CD4-positive, alpha-beta T cell treated with Interleukin-10 for 1 hour (primary cell): ENCODE measurements at regions not wholly inside any gene's neighbourhood (a gene's known extent, or its start where the extent isn't known, plus 50 kb on each side); places are given as distances from the start of the nearest gene placed in this dataset.

ENCODE experiments used
- DNase-seq: peaks from one replicate; pipeline ENCODE4 v3.0.0-alpha.2; 2020

DNA sequence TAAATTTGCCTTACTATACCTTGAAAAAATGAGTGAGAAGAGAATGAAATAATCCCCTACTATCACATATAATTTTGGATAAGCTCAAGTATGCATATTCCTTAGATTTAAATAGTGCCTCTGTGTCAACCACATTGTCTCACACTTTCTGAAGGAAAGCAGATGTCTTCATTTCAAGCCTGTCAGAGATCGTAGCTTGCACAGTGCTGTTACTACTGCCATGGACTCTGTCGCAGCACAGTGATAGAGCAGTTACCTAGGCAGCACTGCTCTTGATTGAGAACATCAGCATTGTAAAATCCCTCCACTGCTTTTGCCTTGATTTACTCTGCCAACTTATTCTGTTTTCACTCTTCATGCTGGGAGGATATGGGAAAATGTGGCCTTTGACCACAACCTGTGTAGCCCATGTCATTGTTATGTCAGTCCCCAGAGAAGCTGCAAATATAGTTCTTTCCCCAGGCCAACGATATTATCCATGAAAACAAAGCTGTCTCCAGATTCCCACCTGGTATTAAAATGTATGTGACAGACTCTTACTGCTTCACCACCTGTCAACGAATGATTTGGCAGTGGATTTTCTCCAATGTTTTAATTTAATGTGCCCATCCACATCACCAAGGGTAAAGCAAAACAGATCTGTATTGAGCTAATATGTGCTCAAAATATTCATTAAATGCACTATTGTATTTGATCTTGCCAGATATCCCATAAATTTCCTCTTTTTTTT, 675.7 kb downstream of the METTL4 start:
- no peak for DNase-seq

DNA sequence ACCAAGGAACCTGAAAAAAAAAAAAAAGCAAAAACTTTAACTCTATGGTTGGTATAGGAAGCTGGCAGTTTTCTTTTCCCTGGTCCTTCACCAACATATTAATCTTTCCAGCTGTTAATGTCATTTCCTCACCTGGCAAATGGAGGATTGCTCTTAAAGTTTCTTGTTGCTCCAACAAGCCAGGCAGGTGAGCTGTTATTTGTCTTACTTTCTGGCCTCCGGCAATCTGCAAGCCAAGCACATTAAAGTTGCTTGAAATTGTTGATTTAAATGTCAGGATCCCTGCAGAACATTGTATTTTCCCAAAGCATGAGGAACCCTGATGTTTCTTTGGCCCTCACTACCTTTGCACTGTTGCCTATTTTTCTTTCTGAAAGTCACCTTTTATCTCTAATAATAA, 664.9 kb downstream of the METTL4 start:
- no peak for DNase-seq

DNA sequence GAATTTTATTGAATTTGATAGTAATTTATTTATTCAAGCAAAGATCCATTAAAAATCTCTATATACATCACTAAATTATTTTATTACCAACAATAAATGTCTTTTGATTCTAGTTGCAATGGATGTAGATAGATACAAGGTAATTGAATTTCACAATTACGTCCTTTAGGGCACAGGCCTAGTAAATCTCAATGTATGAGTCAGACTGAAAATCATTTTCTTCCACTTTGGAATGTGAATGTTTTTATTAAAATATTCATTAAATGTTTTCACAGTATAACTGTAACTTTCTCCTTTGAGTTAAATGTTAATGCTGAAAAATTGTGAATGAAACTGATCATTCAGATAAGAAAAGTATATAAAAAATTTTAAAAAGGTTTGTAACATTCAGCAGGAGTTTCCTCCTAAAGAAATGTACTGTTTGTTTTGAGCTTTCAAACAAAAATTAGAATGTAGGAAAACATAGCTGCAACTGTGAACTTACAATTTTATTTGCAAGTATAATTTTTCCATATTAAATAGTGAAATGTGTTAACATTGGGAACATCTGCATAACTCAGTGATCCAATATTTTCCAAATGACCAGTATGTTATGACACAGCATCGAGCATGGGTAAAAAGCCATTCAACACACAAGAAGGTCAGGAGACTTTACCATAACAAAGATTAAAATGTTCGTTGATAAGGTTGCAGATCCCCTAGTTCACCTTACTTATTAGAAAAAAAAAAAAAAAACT, 663.7 kb downstream of the METTL4 start:
- DNase-seq: no peak

DNA sequence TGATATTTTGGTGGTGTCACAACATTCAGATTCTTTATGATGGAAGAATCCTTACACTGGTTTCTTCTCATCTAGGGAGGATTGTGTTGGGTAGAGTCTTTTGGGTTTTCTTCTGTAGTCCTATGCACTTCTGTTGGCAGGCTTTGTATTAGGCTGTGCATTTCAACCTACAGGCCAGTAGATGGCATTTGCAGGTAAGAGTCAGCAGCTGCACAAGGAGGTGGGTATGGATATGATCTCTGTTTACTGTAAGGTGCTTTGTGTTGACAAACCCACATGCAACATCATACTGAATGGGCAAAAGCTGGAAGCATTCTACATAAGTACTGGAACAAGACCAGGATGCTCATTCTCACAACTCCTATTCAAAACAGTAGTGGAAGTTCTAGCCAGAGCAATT, 656.8 kb downstream of the METTL4 start:
- no peak for DNase-seq

DNA sequence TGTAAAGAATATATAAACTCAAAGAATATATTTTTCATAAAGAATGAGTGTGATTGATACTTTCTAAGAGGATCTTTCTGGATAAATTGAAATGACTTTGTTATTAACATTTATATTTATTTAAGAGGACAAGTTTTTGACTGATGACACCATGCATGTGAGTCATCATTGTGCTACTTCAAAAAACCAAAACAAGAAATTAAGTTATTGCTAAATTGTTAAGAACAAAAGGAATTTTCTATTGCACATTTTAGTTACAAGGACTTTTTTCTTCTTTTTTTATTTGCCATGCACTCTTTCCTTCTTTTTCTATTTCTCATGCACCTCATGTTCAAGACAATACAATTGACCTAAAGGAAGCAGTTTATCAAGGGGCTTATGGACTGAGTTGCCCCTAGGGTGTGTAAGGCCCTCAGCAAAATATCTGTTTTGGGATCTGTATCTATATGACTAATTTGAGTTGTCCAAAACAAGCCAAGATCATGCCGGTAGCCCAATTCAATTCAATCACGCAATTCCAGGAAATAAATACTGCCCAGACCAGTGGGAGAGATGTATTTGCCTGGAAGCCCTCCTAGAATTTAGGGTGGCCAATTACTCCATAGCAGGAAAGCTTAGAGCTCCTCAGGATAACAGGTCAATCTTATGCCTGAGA, 654.3 kb downstream of the METTL4 start:
- no peak for DNase-seq

DNA sequence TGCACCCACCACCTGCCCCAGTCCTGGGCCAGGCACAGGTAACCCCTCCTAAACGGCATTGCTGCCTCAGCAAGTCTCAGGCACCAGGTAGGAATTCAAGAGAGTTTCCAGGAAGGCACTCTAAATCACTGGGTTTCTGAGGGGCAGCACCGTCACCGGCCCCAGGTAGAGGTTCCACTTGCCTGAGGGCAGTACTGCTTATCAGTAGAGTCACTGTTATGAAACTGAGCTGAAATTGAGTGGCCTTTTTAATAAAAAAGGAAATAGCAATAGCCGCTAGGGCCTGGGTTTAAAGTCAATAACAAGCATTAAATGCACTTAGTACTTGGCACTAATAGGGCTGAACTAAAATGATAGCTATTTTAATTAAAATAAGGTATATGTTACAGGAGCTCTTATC, 653.7 kb downstream of the METTL4 start:
- DNase-seq: no peak

DNA sequence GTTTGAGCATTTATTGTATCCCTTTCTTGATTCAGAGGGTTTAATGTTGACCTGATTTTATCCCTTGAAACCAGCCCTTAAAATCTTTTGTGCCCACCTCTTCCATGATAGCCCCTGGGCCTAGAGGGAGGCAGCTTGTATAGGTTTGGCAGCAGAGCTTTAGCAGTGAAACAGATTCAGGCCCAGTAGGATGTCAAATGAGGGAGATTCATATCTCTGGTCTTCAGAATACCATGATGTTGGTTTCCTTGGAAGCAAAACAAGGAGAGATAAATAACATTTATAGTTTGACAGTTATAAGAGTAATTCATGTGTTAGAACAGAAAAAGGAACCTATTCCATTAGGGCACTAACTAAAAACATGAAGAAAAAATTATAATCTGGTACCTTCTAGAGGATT, 649.2 kb downstream of the METTL4 start:
- no peak for DNase-seq

DNA sequence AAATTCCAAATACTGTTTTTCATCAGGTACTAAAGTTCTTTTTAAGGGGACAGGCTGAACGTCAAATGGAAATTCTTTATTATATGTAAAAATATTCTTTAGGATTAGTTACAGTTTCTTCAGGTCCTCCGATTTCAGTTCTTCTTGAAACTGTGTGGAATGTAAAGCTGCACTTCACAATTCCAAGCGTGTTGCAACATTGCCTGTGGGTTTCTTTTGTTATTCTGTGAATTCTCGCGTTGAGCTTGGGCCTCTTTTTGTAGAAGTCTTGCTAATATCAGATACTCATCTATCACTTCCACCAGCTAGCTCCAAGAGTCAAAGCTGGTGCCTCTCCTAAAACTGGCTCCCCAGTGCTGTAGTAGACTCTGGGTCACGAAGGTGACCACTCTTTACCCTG, 642.6 kb downstream of the METTL4 start:
- no peak for DNase-seq

DNA sequence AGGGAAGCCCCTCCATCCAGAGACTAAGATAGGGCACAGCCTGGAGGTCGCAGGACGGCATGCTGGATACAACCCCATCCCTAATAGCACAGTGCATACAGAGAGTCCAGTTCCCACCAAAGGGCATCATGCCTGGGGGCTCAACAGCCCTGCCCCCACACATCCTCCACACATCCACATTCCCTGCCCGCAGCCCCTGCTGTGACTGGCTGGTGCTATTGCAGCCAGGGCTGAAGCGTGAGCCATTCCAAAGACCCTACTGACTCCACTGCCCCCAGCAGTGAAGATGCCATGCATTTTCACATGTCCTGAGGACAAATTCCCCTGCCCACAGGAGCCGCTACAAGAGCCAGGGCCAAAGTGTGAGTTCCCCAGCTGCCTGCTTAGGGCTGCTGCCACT, 641.6 kb downstream of the METTL4 start:
- no peak for DNase-seq

DNA sequence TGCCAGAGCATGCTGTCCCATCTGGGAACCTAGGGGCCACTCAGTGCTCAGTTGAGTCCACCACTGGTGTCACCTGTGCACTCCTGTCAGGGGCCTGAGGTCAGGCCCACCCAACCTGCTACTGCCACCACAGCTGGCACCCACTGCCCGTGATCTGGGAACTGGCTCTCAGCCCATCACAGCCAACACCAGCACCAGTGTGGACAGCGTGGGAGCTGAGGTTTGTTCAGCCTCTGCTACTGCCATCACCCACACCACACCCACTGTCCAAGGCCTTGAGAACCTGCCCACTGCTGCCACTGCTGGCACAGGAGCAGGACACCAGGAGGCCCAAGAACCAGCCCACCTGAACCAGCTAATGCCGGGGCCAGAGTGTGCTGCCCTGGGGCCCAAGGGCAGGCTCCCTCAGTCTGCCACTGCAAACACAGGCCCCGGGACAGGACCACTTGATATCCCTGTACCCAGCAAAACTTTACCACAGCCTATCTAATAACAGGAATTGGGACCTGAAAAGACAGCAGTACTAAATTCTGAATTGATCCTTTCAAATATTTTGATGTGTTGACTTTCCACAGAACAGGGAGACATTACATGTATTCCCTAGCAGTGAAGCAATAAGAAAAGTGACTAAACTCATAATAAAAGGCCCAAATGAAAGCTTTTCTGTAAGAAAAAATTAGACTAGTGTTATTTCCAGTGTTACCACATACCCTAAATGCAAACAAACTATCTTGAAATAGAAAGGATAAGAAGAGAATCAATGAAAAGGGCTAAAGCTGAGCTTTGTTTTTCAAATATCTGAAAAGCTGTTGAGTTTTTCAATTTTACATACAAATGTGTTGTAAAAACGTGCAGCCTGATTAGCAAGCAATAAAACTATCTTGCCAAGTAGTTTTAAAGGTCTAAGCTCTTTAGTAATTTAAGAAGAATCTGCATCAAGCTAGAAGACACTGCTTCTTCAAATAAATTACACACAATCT, 640.7 kb downstream of the METTL4 start:
- no peak for DNase-seq

DNA sequence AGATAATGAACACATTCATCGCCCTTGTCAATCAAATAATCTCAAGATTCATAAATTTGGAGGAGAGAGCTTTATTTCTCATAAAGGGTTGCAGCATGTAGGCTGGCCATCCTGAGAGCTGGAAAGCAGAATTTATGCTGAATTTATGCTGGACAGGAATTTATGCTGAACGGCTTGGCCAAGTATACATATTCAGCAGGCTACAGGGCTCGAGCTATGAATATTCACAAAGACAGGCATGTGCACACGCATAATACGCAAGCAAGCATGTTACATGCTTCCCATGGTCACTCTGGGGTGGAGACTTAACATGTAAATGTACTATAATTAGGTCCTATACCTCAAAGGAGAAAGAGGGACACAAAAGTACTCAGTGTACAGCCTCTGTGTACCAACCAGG, 618.8 kb downstream of the METTL4 start:
- no peak for DNase-seq

DNA sequence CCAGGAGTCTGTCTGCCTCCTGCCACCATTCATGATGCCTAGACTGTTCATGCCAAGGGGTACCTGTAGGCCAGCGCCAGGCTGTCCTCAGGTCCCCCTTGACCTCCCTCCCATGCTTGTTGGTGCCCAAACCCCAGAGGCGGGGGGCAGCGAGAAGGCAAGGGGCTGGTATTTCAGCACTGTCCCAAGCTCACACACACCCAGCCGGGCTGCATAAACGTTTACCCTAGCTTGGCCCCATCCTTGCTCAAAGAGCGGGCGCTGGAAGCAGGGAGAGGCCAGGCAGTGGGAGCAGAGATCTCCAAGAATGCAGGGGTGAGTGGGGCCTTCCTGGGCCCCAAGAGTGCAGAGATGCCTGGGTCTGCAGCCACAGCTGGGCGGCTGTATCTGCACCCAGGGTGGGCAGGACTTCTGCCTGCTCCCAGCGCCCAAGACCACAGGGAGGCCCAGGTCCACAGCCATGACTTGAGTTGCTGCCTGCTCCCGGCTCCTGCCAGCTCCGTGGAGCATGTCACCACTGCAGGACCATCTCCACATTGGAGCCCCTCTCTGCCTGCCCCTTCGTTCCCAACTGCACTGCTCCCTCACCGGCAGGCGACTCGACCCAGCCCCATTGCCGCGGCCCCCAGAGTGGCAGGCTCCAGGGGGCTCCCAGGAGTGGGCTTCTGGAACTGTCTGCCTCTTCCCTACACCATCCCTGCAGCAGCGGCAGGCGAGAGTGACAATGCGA, 616.6 kb downstream of the METTL4 start:
- no peak for DNase-seq

DNA sequence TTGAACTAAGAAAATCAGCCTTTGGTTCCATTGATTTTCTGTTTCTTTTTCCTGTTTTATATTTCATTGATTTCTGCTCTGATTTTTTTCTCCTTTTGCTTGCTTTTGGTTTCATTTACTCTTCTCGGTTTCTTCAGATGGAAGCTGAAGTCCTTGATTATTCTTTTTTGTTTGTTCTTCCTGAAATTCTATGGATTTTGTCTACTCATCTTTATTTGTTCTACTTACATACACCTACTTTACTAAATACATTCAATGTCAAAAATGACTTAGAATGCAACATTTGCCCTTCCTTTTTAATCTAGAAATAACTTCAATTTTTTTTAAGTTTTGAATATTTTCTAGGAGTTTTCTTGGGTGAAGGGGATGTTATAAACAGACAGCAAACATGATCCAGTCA, 612.5 kb downstream of the METTL4 start:
- DNase-seq: no peak

DNA sequence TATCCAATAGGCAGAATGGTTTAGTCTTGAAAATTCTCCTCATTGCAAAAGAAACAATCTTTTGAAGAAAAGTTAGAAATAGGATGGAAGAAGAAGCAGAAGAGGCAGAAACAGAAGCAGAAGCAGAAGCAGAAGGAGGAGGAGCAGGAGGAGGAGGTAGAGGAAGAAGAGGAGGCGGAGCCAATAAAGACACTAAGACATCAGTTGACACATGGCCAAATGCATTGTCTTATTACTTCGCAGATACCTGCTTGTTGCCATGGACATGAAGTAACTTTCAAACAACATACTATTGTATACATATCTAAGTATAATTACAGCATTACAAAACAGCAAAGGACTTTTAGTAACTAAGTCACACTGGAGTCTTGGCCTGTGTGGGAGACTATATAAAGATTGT, 606.3 kb downstream of the METTL4 start:
- DNase-seq: no peak

DNA sequence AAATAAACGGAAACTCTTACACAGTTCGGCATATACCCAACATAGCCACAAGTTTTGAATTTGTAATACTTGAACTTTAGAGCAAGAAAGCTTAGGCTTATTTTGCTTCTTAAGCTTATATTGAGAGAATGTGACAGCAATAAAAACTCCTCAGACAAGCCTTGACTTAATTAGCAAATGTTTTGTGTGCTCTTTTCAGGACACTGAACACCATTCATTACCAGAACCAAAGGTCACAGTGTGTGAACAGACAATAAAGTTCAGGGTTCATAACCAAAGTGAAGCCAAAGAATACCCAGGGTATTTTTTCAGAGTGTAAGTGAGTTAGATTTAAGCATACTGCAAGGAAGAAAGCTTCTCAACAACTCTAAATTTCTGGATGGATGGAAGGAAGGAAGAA, 605.8 kb downstream of the METTL4 start:
- no peak for DNase-seq

DNA sequence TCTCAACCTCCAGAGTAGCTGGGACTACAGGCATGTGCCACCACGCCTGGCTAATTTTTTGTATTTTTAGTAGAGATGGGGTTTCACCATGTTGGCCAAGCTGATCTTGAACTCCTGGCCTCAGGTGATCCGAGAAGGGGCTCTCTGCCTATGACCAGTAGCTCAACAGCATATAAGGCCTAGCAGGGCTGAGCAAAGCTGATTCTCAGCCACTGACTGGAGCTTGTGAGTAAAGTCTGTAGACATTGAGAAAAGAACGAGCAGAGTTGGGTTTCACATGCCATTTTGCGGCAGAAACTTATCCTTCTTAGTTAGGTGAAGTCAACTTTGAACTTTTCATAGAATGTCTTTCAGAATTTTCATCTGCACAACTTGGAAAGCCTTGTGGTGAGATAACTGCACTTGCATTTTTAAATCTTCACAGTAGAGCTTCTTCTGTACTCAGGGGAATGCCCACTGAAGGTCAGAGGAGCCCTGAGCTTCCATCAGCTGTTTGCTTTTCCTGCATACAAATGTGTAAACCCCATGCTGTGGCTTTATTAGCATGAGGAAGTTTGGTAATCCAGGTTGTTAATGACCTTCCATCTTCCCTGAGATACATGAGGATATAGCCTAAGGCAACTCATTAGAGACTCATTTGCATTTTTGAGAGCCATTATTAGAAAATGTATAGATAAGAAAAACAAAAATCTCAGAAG, 602.4 kb downstream of the METTL4 start:
- no peak for DNase-seq

DNA sequence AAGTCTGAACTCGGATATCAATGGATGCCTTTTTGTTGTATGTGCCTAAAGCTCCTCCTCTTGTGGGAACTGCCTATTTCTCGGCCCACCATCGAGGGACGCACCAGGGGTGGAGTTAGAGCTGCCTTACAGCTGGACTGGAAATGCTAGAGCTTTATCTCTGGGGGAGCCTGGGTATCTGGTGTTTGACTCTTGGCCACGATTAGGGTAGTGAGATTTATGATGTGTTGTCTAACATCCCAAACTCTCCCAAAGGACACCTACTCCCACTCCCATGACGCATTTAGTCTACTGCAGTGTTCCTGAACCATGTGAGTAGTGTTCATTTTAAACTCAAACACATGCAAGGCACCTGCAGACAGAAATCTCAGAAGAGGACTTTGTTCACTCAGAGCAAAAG, 594.8 kb downstream of the METTL4 start:
- no peak for DNase-seq

DNA sequence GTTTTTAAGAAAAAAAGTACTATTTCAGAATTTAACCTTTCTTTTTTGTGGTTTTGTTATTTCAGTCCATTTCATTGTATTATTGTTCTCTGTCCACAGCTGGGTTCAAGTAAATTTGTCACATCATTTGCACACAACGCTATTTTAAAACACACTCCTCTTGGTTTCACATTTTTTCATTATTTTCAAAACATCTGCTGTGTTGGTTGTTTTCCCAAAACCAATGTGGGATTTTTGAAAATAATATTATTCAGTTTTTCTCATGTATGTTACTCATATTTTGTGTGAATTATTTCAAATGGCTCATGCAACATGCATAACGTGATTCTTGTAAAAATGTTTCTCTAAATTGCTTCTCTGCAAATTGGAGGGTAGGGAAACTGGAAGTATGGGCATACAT, 589.2 kb downstream of the METTL4 start:
- DNase-seq: no peak

DNA sequence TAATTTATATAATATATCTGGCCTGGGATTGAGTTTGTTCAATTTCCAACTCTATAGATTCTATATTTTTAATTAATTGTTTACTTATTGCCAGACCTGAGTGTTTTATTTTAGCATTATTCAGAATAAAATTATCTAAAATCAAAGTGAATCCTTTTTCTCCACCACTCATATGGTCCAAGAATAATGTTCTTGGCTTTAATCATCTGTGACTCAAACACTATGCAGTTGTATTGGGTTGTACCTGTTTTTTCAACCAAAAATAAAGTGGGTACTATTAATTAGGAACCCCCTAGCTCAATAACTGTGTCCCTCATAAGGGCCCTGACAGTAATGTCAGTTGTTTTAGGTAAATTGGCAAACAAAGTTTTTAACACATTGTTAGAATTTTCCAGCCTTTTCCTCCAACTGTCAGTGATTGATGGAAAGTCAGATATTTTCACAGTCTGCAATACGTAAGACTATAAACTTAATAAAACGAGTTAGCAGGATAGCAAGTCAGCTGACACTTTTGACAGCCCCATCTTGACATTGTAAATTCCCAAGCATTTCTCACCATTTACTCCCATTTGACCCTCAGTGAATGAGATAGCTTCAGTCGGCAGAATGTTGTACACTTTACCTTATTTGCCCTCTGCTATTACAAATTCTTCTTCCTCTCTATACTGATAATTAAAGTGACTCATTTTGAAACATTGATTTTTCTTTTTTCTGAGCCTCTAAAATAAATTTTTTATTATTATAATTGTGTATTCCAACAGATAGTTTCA, 587.4 kb downstream of the METTL4 start:
- DNase-seq: no peak

DNA sequence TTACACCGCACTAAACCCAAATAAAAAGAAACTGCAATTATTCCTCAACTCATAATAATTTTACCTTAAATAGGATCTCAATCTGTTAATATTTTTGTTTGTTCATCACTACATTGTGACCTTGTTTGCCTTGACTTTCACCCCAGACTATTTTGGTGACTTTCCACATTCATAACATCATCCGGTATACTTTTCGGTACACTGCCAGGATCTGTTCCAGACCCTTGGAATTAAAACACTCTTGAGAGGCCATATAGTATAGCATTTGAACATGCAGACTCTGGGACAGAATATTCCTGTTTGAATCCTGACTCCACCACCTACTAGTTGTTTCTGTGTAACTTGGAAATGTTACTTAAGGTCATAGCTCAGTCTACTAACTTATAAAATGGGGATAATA, 577.4 kb downstream of the METTL4 start:
- no peak for DNase-seq

DNA sequence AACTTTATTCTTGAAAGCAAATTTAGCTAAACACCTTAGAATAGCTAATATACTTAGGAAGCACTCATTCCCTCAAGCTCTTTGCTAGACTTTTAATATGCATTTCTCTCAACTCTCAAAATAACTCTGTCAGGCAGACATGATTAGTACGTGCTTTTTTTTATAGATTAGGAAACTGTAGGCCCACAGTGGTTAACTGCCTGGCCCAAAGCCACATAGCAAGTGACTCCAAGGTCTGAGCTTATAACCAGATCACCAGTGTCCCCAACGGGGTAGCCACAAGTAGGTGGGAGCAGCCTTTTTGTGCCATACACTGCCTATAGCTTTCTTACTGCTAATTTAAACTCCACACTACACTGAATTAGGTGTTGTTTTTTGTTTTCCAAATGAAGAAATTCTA, 576.8 kb downstream of the METTL4 start:
- no peak for DNase-seq
